Gastrocnemius medialis (tissue), 4 donors: ENCODE measurements at regions not wholly inside any gene's neighbourhood (a gene's known extent, or its start where the extent isn't known, plus 50 kb on each side); places are given as distances from the start of the nearest gene placed in this dataset.

Experiments used
- POLR2A ChIP-seq, 2 donors: fragments of 450-650 bp; IDR thresholded peaks; one replicate each; pipeline ENCODE4 v1.6.1; 2017; ENCODE audit warnings: antibody characterized with exemption in 2 of 2, mild to moderate bottlenecking in 2 of 2, moderate library complexity in 2 of 2
- TF ChIP-seq, protein P1 (sequence below), 5 experiments: fragments of 450-650 bp in 3 of 5; fragments of 200-600 bp in 2 of 5; sonication (generic) in 2 of 5; IDR thresholded peaks in 4 of 5; conservative IDR thresholded peaks in 1 of 5; 1 replicate in 4 of 5; 2 replicates in 1 of 5; pipeline ENCODE4 v1.5.1; 2016 to 2019; ENCODE audit warnings: antibody characterized with exemption in 5 of 5, mild to moderate bottlenecking in 3 of 5, moderate library complexity in 3 of 5

DNA sequence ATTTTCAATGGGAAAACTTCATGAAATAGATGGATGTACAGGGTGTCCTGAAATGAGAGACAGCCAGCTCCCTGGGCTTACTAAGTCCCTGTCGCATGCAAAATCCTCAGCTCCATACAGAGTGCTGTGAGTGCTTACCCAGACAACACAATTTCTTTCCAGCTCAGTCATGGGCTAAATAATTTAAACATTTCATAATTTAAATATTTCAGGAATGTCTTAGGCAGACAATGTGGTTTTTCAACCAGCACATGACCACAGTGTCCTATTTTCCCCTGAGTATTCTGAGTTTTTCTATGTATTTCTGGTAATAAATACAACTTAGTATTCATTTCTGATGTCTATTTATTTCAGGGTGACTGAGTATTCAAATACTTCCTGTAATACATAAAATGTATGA lies 188.5 kb upstream of the SNX2 start:
- TF ChIP-seq, protein P1, sequence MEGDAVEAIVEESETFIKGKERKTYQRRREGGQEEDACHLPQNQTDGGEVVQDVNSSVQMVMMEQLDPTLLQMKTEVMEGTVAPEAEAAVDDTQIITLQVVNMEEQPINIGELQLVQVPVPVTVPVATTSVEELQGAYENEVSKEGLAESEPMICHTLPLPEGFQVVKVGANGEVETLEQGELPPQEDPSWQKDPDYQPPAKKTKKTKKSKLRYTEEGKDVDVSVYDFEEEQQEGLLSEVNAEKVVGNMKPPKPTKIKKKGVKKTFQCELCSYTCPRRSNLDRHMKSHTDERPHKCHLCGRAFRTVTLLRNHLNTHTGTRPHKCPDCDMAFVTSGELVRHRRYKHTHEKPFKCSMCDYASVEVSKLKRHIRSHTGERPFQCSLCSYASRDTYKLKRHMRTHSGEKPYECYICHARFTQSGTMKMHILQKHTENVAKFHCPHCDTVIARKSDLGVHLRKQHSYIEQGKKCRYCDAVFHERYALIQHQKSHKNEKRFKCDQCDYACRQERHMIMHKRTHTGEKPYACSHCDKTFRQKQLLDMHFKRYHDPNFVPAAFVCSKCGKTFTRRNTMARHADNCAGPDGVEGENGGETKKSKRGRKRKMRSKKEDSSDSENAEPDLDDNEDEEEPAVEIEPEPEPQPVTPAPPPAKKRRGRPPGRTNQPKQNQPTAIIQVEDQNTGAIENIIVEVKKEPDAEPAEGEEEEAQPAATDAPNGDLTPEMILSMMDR (IDR thresholded peaks at IDR 0.05 in 4 of 5, conservative IDR thresholded peaks at IDR 0.05 in 1 of 5) = no peak
- no peak for TF ChIP-seq POLR2A (IDR thresholded peaks at IDR 0.05)
